Calu3 (cell line): ENCODE measurements at regions not wholly inside any gene's neighbourhood (a gene's known extent, or its start where the extent isn't known, plus 50 kb on each side); places are given as distances from the start of the nearest gene placed in this dataset.
A peak's percentile ranks its signal among the peaks of the same experiment; 100 is the strongest.

ENCODE experiments used
- BruUV-seq: library from RNA; stranded (reverse); fragments of 400-500 nt; replicated peaks from 2 replicates; lab custom pipeline; 2021; lab: Mats Ljungman, UMichigan
- CTCF ChIA-PET: fragments of 300-600 bp; sonication (Branson Sonifier 250); formaldehyde crosslinking; loops from one replicate; lab custom pipeline; 2022; ENCODE audit warnings: antibody characterized with exemption; lab: Charles Lee
- DNase-seq: peaks from one replicate; pipeline ENCODE4 v3.0.0; 2022
- H3K27ac Mint-ChIP-seq: one replicate; pipeline ENCODE4 v1.8.0; 2022; ENCODE audit warnings: mixed read lengths; ENCODE audit not compliant: unreplicated experiment
- H3K27me3 Mint-ChIP-seq: one replicate; pipeline ENCODE4 v1.8.0; 2022; ENCODE audit warnings: mixed read lengths; ENCODE audit not compliant: unreplicated experiment
- H3K36me3 Mint-ChIP-seq: one replicate; pipeline ENCODE4 v1.8.0; 2022; ENCODE audit warnings: mild to moderate bottlenecking, moderate library complexity, mixed read lengths; ENCODE audit not compliant: insufficient read depth, unreplicated experiment
- H3K4me1 Mint-ChIP-seq: one replicate; pipeline ENCODE4 v1.8.0; 2022; ENCODE audit warnings: mild to moderate bottlenecking, low read depth, mixed read lengths; ENCODE audit not compliant: unreplicated experiment
- H3K4me3 Mint-ChIP-seq: one replicate; pipeline ENCODE4 v1.8.0; 2022; ENCODE audit warnings: mild to moderate bottlenecking, low read depth, moderate library complexity, mixed read lengths; ENCODE audit not compliant: unreplicated experiment
- H3K9me3 Mint-ChIP-seq: one replicate; pipeline ENCODE4 v1.8.0; 2022; ENCODE audit warnings: low read depth, mixed read lengths; ENCODE audit not compliant: unreplicated experiment
- intact Hi-C: fragments of 100-400 bp; cut with micrococcal nuclease; formaldehyde crosslinking; loops from one replicate; pipeline ENCODE4 v1.10.0; 2022; ENCODE audit not compliant: unreplicated experiment
- TF ChIP-seq, protein P1 (sequence below): fragments of 200-600 bp; IDR thresholded peaks from one replicate; pipeline ENCODE4 v1.8.0; 2022; ENCODE audit warnings: antibody characterized with exemption; ENCODE audit not compliant: unreplicated experiment

DNA sequence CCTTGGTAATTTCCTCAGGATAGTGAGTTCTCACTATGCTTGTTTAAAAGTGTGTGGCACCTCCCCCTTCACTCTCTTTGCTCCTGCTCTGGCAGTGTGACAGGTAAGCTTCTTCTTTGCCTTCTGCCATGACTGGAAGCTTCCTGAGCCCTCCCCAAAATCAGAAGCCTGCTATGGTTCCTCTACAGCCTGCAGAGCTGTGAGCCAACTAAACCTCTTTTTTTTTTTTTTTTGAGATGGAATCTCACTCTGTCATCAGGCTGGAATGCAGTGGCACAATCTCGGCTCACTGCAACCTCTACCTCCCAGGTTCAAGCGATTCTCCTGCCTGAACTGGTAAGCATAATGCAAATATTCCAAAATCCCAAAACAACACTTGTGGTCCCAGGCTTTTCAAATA is 80.0 kb downstream of the SOWAHC start:
- DNase-seq, result no peak
- Mint-ChIP-seq H3K27me3 (no peaks in the 10 kb centered on the region), H3K9me3 (no peaks in the 10 kb centered on the region), H3K4me3 (no peak overlapping the region), H3K36me3 (peaks cover 19% of the 10 kb centered on the region), H3K4me1 (peaks cover 61% of the 10 kb centered on the region), H3K27ac (no peak overlapping the region)
- CTCF ChIA-PET, result interaction anchor here (0.9 to 1.2 kb wide), 2 partner anchors 9 to 49 kb away, joined by 3 to 4 read pairs; no protein-coding TSS in a partner anchor
- no TSS peak for BruUV-seq
- TF ChIP-seq, protein P1, sequence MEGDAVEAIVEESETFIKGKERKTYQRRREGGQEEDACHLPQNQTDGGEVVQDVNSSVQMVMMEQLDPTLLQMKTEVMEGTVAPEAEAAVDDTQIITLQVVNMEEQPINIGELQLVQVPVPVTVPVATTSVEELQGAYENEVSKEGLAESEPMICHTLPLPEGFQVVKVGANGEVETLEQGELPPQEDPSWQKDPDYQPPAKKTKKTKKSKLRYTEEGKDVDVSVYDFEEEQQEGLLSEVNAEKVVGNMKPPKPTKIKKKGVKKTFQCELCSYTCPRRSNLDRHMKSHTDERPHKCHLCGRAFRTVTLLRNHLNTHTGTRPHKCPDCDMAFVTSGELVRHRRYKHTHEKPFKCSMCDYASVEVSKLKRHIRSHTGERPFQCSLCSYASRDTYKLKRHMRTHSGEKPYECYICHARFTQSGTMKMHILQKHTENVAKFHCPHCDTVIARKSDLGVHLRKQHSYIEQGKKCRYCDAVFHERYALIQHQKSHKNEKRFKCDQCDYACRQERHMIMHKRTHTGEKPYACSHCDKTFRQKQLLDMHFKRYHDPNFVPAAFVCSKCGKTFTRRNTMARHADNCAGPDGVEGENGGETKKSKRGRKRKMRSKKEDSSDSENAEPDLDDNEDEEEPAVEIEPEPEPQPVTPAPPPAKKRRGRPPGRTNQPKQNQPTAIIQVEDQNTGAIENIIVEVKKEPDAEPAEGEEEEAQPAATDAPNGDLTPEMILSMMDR, result no peak
- intact Hi-C loops, result no loop called here

DNA sequence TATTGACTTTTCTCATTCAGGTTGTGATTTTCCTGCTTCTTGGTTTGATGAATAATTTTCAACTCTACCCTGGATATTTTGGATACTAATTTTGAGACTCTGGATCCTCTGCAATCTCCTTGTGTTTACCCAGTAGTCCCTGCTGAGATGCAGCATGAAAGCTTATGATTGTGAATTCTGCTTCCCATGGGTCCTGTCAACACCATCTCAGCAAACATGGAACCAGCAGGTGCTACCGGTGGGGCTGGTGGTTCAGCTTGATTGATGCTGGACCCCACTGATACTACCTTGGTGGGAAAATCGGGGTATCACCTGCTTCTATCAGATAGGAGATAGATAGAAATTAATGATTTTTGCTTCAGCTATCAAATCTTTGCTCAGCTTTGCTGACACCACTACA is 81.1 kb downstream of the SOWAHC start:
- H3K4me3 Mint-ChIP-seq, result no peak overlapping the region
- H3K36me3 Mint-ChIP-seq, result peaks cover 14% of the 10 kb centered on the region
- H3K4me1 Mint-ChIP-seq, result peaks cover 63% of the 10 kb centered on the region
- CTCF ChIA-PET, result interaction anchor here (1.2 kb wide), 1 partner anchor 8 kb away, joined by 4 read pairs; no protein-coding TSS in a partner anchor
- no peaks in the 10 kb centered on the region for H3K9me3 Mint-ChIP-seq
- BruUV-seq, result no TSS peak
- peak overlapping the region; percentile 15 for H3K27ac Mint-ChIP-seq
- intact Hi-C loops, result loop anchor here (5.0 kb wide), 1 partner anchor 63 kb away; no protein-coding TSS in a partner anchor
- H3K27me3 Mint-ChIP-seq, result no peaks in the 10 kb centered on the region
- no peak for DNase-seq
- TF ChIP-seq, protein P1, result no peak

DNA sequence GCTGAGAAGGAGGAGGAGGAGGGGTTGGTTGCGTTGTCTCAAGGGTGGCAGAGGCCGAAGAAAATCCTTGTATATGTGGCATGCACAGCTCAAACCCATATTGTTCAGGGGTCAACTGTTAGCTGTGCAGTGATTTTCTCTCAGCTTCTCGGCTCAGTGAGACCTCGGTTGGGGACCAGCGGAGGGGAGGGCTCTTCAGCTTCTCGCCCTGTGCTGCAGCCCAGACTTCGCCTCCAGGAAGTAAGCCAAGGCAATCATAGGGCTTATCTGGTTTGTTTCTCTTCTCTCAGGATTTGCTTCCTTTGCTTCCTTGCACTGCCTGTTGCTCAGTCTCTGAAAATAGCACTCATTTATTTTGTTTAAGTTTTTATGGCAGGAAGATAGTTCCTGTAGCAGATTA is 85.5 kb downstream of the SOWAHC start:
- H3K27me3 Mint-ChIP-seq, result no peaks in the 10 kb centered on the region
- no TSS peak for BruUV-seq
- CTCF ChIA-PET, result interaction anchor here (0.6 to 1.3 kb wide), 3 partner anchors 9 to 36 kb away, joined by 3 to 4 read pairs (median 3); no protein-coding TSS in a partner anchor
- TF ChIP-seq, protein P1, result no peak
- peaks cover 18% of the 10 kb centered on the region for H3K36me3 Mint-ChIP-seq
- DNase-seq, result peak; percentile 29
- intact Hi-C loops, result loop anchor here (2.0 to 5.0 kb wide), 2 partner anchors 67 to 83 kb away; no protein-coding TSS in a partner anchor
- H3K4me1 Mint-ChIP-seq, result peaks cover 69% of the 10 kb centered on the region
- peak overlapping the region; percentile 46 for H3K27ac Mint-ChIP-seq
- peak overlapping the region; percentile 8 for H3K4me3 Mint-ChIP-seq
- H3K9me3 Mint-ChIP-seq, result no peaks in the 10 kb centered on the region

DNA sequence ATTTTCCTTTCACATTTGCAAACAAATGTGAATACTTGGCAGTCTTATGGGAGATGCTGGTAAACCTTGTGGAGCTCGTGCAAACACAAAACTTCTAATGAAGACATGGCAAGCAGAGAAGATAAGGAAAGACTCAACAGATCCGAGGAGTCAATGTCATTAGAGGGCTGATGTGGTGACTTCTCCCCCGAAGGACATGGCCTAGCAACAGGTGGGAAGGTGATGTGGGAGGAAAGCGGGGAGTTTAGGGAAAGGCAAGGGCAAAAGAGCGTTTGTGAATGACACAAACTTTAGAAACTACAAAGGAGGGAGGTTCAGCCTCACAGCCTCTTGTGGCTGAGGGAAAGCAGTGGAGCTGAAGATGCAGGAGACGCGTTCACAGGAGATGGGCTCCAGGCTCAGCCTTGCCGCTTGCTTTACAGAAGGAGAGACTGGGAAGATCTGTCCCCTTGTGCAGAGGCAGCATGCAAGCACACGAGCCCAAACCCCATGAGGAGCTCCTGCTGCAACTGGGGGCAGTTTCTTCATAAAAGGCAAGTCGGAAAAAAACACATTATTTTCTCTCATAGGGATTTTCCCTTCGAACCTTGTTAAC is 86.6 kb downstream of the SOWAHC start:
- H3K4me3 Mint-ChIP-seq, result no peak overlapping the region
- no peak for DNase-seq
- CTCF ChIA-PET, result interaction anchor here (1.1 kb wide), 1 partner anchor 13 kb away, joined by 3 read pairs; no protein-coding TSS in a partner anchor
- BruUV-seq, result no TSS peak
- intact Hi-C loops, result no loop called here
- peak overlapping the region; percentile 46 for H3K27ac Mint-ChIP-seq
- peaks cover 58% of the 10 kb centered on the region for H3K4me1 Mint-ChIP-seq
- TF ChIP-seq, protein P1, result no peak
- H3K9me3 Mint-ChIP-seq, result no peaks in the 10 kb centered on the region
- H3K27me3 Mint-ChIP-seq, result no peaks in the 10 kb centered on the region
- peaks cover 18% of the 10 kb centered on the region for H3K36me3 Mint-ChIP-seq
